HepG2 (cell line): ENCODE measurements at regions not wholly inside any gene's neighbourhood (a gene's known extent, or its start where the extent isn't known, plus 50 kb on each side); places are given as distances from the start of the nearest gene placed in this dataset.

ENCODE experiments used
- ATAC-seq: fragments of 200-7000 bp; cut with Tn5 transposase; 3 replicates; pipeline ENCODE4 v1.9.1; 2020; ENCODE audit warnings: mild to moderate bottlenecking, moderate library complexity
- BruUV-seq: library from RNA; stranded (reverse); fragments of 400-500 nt; replicated peaks from 2 replicates; lab custom pipeline; 2021; lab: Mats Ljungman, UMichigan
- CTCF ChIA-PET: fragments of 300-600 bp; formaldehyde crosslinking; extraction: SDS; loops from one replicate; lab custom pipeline; 2021; ENCODE audit warnings: low total read pairs, inconsistent platforms, low intra/inter-chr PET ratio; lab: Yijun Ruan, JAX
- POLR2A ChIA-PET: fragments of 350-600 bp; sonication (Branson Sonifier 250); formaldehyde crosslinking; loops from one replicate; lab custom pipeline; 2020; ENCODE audit warnings: antibody characterized with exemption, inconsistent platforms; lab: Yijun Ruan, JAX
- DNase-seq: peaks from one replicate; pipeline ENCODE4 v3.0.0-alpha.2; 2015; ENCODE audit warnings: low spot score
- FAIRE-seq: peaks from 3 replicates; lab custom pipeline; 2011; peaks lifted over from hg19 to GRCh38; lab: Jason Lieb, UNC
- H2AFZ ChIP-seq: one replicate; pipeline ENCODE4 v1.6.1; 2011; ENCODE audit warnings: low read length, inconsistent platforms
- H3K27ac ChIP-seq: fragments of 300-600 bp; 3 replicates; pipeline ENCODE4 v1.8.0; 2011; ENCODE audit warnings: mixed run types, mild to moderate bottlenecking, mixed read lengths, low read length, inconsistent platforms; ENCODE audit not compliant: insufficient read depth; ENCODE audit errors: extremely low read length
- H3K27me3 ChIP-seq, 2 experiments: fragments of 200-600 bp in 1 of 2; 2 replicates in 1 of 2; 3 replicates in 1 of 2; pipeline versions ENCODE4 v1.6.0 to v1.8.0; 2011; ENCODE audit warnings: low read length in 2 of 2, mild to moderate bottlenecking in 2 of 2, moderate library complexity in 2 of 2, inconsistent platforms in 1 of 2; ENCODE audit not compliant: insufficient read depth in 2 of 2, control insufficient read depth in 1 of 2
- H3K36me3 ChIP-seq, 2 experiments: fragments of 200-600 bp in 1 of 2; replicated peaks in 1 of 2; 2 replicates in 1 of 2; 3 replicates in 1 of 2; pipeline versions ENCODE4 v1.5.1 to v1.8.0; 2011; ENCODE audit warnings: low read length in 2 of 2, inconsistent platforms in 1 of 2; ENCODE audit not compliant: insufficient read depth in 2 of 2, control insufficient read depth in 1 of 2
- H3K4me1 ChIP-seq: 2 replicates; pipeline ENCODE4 v1.5.1; 2012; ENCODE audit warnings: low read length, inconsistent platforms; ENCODE audit not compliant: insufficient read depth
- H3K4me2 ChIP-seq: 2 replicates; pipeline ENCODE4 v1.6.0; 2011; ENCODE audit warnings: low read depth, low read length, inconsistent platforms
- H3K4me3 ChIP-seq, 3 experiments: fragments of 200-600 bp in 1 of 3; sonication (generic), shearing (Covaris generic) in 1 of 3; replicated peaks in 1 of 3; 2 replicates each; pipeline ENCODE4 v1.5.1; 2011 to 2016; ENCODE audit warnings: low read length in 3 of 3, inconsistent platforms in 2 of 3, low read depth in 2 of 3, mild to moderate bottlenecking in 2 of 3, control low read depth in 1 of 3, mixed read lengths in 1 of 3; ENCODE audit not compliant: insufficient read depth in 1 of 3
- H3K79me2 ChIP-seq: one replicate; pipeline ENCODE4 v1.6.1; 2011; ENCODE audit warnings: low read length, inconsistent platforms; ENCODE audit not compliant: insufficient read depth
- H3K9ac ChIP-seq: 2 replicates; pipeline ENCODE4 v1.6.0; 2011; ENCODE audit warnings: mild to moderate bottlenecking, low read depth, low read length, inconsistent platforms; ENCODE audit not compliant: insufficient read depth
- H3K9me3 ChIP-seq: 2 replicates; pipeline ENCODE4 v1.5.1; 2012; ENCODE audit warnings: mild to moderate bottlenecking, low read length
- H4K20me1 ChIP-seq: 2 replicates; pipeline ENCODE4 v1.6.0; 2011; ENCODE audit warnings: inconsistent platforms, mild to moderate bottlenecking, low read length, moderate library complexity; ENCODE audit not compliant: insufficient read depth
- ARNTL ChIP-seq: sonication (generic); formaldehyde crosslinking; IDR thresholded peaks from 2 replicates; pipeline ENCODE4 v1.4.0; 2020; ENCODE audit warnings: mild to moderate bottlenecking, missing genetic modification reagents
- CBX5 ChIP-seq: sonication (generic); formaldehyde crosslinking; IDR thresholded peaks from 2 replicates; pipeline ENCODE4 v1.4.0; 2020; ENCODE audit warnings: missing genetic modification reagents, borderline replicate concordance
- CEBPG ChIP-seq: IDR thresholded peaks from 2 replicates; pipeline ENCODE4 v1.6.1; 2016
- ETV5 ChIP-seq: IDR thresholded peaks from 2 replicates; pipeline ENCODE4 v1.6.1; 2018; ENCODE audit warnings: missing biosample characterization, missing genetic modification reagents, inconsistent platforms, borderline replicate concordance
- HNRNPK ChIP-seq: fragments of 200-400 bp; formaldehyde crosslinking; IDR thresholded peaks from 2 replicates; pipeline ENCODE4 v1.6.1; 2018; ENCODE audit warnings: low read length, low read depth, moderate library complexity, mild to moderate bottlenecking; ENCODE audit not compliant: poor library complexity, severe bottlenecking
- HNRNPLL ChIP-seq: fragments of 200-400 bp; formaldehyde crosslinking; IDR thresholded peaks from 2 replicates; pipeline ENCODE4 v1.6.1; 2017; ENCODE audit warnings: mild to moderate bottlenecking, low read depth, low read length; ENCODE audit not compliant: poor library complexity, severe bottlenecking
- MTA1 ChIP-seq: sonication (generic); formaldehyde crosslinking; IDR thresholded peaks from 2 replicates; pipeline ENCODE4 v1.4.0; 2020; ENCODE audit warnings: missing genetic modification reagents, mild to moderate bottlenecking, borderline replicate concordance
- NR0B2 ChIP-seq: sonication (generic); formaldehyde crosslinking; IDR thresholded peaks from 2 replicates; pipeline ENCODE4 v1.4.0; 2020; ENCODE audit warnings: mild to moderate bottlenecking, missing genetic modification reagents
- NR2F1 ChIP-seq, 2 experiments: fragments of 450-650 bp in 1 of 2; formaldehyde crosslinking in 1 of 2; IDR thresholded peaks; 2 replicates each; pipeline versions ENCODE4 v1.5.0 to v1.6.1; 2016 to 2020; ENCODE audit warnings: mild to moderate bottlenecking in 1 of 2, missing compliant biosample characterization in 1 of 2, missing genetic modification reagents in 1 of 2, moderate library complexity in 1 of 2
- TFE3 ChIP-seq: IDR thresholded peaks from 2 replicates; pipeline ENCODE4 v1.6.1; 2016
- ZFP36 ChIP-seq: fragments of 150-350 bp; IDR thresholded peaks from 2 replicates; pipeline ENCODE4 v1.6.1; 2018; ENCODE audit warnings: borderline replicate concordance, low read length, low read depth; ENCODE audit not compliant: partially characterized antibody
- ZHX1 ChIP-seq: sonication (generic); formaldehyde crosslinking; IDR thresholded peaks from 2 replicates; pipeline ENCODE4 v1.8.1; 2022; ENCODE audit warnings: low read depth, mild to moderate bottlenecking, missing genetic modification reagents
- ZNF207 ChIP-seq: fragments of 450-650 bp; IDR thresholded peaks from 2 replicates; pipeline ENCODE4 v1.6.1; 2016; ENCODE audit warnings: antibody characterized with exemption, borderline replicate concordance
- ZNF460 ChIP-seq: sonication (generic); formaldehyde crosslinking; IDR thresholded peaks from 2 replicates; pipeline ENCODE4 v1.5.1; 2020; ENCODE audit warnings: missing genetic modification reagents, mild to moderate bottlenecking, borderline replicate concordance
- ZNF564 ChIP-seq: sonication (generic); formaldehyde crosslinking; IDR thresholded peaks from 2 replicates; pipeline ENCODE4 v1.8.1; 2023; ENCODE audit warnings: mild to moderate bottlenecking, missing genetic modification reagents
- WGBS: methylation state at CpG from one replicate; pipeline ENCODE4 v1.1.6; 2017; ENCODE audit warnings: low lambda C conversion rate; 5-methylcytosine and 5-hydroxymethylcytosine counted together
- in situ Hi-C: cut with HindIII; loops from 2 replicates; pipeline ENCODE4 v1.10.0; 2017; ENCODE audit warnings: low pct_unique_long_range_greater_than_20kb; ENCODE audit not compliant: extremely low pct_ligation_motif_present
- intact Hi-C: fragments of 100-400 bp; cut with micrococcal nuclease; formaldehyde crosslinking; loops from one replicate; pipeline ENCODE4 v1.10.0; 2022; ENCODE audit not compliant: unreplicated experiment
- TF ChIP-seq, protein P1 (sequence below): sonication (generic); formaldehyde crosslinking; IDR thresholded peaks from 2 replicates; pipeline ENCODE4 v1.4.0; 2020; ENCODE audit warnings: low read depth, mild to moderate bottlenecking, missing genetic modification reagents

DNA sequence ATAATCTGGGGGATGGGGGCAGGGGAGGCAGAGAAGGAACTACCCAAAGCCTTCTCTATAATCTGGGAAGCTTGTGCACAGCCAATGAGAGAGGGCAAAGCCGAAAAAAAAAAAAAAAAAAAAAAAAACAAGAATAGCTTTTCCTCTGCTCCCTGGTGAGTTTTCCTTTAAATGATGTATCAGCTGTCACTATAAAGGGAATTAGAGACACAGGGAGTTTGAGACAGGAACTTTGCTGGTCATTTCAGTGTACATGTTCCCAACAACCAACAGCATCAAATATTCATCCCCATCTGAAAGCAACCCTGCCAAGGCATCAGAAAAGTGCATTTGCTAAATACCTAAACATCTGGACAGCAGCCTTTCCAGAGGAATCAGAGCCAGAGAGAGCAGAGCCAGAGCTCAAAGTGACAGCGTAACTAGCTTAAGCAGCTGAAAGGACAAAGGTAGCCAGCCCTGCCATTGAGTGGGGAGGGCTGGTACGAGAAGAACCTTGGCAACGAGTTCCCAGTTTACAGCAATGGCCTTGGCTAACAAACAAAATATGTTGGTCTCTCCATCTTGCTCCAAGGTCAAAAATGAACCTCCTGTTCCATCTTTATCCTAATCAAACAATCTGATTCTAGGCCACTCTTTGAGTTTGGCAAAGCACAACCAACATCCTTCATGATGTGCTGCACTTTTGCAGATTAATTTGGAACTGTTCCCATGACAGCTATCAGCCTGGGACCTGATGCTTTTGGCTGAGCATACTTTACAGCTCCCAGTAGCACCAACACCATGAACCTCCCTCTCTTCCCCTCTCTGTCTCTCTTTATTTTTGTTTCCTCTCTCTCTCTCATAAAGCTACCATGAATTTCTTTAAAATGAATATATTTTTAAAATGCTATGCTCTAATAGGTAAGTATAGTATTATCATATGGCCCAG lies 143.7 kb upstream of the GNAO1 start (continued):
- no peak for TF ChIP-seq TFE3
- no peak for TF ChIP-seq NR0B2
- TF ChIP-seq ZFP36 = no peak
- no peak for TF ChIP-seq ZNF460 (CRISPR knock-in tag)
- TF ChIP-seq ZNF564 (CRISPR knock-in tag) = no peak
- no peak for TF ChIP-seq ETV5 (CRISPR knock-in tag)
- TF ChIP-seq NR2F1 (CRISPR knock-in tag; IDR thresholded peaks at IDR 0.05) = no peak

- Histone ChIP-seq H3K79me2 (no peaks in the 10 kb centered on the region), H3K4me3 (no peak overlapping the region), H3K27ac (no peak overlapping the region), H3K4me1 (no peaks in the 10 kb centered on the region), H3K36me3 (no peaks in the 10 kb centered on the region), H3K9me3 (no peaks in the 10 kb centered on the region), H3K4me2 (no peak overlapping the region), H3K9ac (no peak overlapping the region), H3K27me3 (no peaks in the 10 kb centered on the region), H2AFZ (no peak overlapping the region), H4K20me1 (no peaks in the 10 kb centered on the region)
- BruUV-seq = no TSS peak
- FAIRE-seq (no peak), DNase-seq (no peak), ATAC-seq (no peak)
- 32% methylated on average over 4 of the region's 4 CpGs for WGBS
- ChIA-PET CTCF (interaction anchor here (1.2 to 2.5 kb wide), 3 partner anchors 160 to 276 kb away, joined by 3 to 16 read pairs (median 6); no protein-coding TSS in a partner anchor), POLR2A (no interaction called here)
- intact Hi-C loops = loop anchor here (1.0 kb wide), 1 partner anchor 239 kb away; no protein-coding TSS in a partner anchor
- in situ Hi-C loops = loop anchor here (5.0 to 10.0 kb wide), 2 partner anchors 232 to 280 kb away; no protein-coding TSS in a partner anchor
- TF ChIP-seq CEBPG (CRISPR knock-in tag) (no peak), MTA1 (CRISPR knock-in tag) (no peak), HNRNPK (no peak), ZNF207 (no peak), ARNTL (CRISPR knock-in tag) (no peak), ZHX1 (CRISPR knock-in tag) (no peak), HNRNPLL (no peak), CBX5 (no peak)
- TF ChIP-seq, protein P1, sequence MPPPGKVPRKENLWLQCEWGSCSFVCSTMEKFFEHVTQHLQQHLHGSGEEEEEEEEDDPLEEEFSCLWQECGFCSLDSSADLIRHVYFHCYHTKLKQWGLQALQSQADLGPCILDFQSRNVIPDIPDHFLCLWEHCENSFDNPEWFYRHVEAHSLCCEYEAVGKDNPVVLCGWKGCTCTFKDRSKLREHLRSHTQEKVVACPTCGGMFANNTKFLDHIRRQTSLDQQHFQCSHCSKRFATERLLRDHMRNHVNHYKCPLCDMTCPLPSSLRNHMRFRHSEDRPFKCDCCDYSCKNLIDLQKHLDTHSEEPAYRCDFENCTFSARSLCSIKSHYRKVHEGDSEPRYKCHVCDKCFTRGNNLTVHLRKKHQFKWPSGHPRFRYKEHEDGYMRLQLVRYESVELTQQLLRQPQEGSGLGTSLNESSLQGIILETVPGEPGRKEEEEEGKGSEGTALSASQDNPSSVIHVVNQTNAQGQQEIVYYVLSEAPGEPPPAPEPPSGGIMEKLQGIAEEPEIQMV (CRISPR knock-in tag) = no peak
These were observed 148.9 kb upstream of the GNAO1 start for GRCh38 chr16:56042416-56042815.
